ENCODE measurements at regions not wholly inside any gene's neighbourhood (a gene's known extent, or its start where the extent isn't known, plus 50 kb on each side); places are given as distances from the start of the nearest gene placed in this dataset.

DNA sequence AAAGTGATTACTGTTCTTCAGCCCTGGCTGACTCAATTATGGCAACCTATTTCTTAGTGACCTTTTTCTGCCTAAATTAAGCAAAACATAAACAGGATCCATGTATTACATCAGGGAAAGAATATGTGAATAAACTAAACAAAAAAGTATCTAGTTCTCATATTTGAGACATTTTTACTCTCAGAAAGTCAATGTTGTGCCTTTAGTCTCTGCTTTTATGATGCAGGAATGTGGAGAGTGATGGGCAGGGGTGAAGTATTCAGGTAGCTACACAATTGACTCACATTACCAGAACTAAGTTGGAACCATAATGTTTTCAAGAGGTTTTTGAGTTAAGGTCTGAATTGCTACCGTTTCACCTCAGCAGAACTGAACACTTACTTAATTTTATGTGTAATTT lies 462.7 kb upstream of the CXADR start:
- no peak for TF ChIP-seq EZH2 (IDR thresholded peaks at IDR 0.05; ENCODE audit: insufficient read depth, poor library complexity, severe bottlenecking)
- no peak for TF ChIP-seq EZH2phosphoT487 (IDR thresholded peaks at IDR 0.05; ENCODE audit: insufficient read depth, low read depth)

Measured in GM23248 (cell line).